ENCODE measurements at regions not wholly inside any gene's neighbourhood (a gene's known extent, or its start where the extent isn't known, plus 50 kb on each side); places are given as distances from the start of the nearest gene placed in this dataset.

DNA sequence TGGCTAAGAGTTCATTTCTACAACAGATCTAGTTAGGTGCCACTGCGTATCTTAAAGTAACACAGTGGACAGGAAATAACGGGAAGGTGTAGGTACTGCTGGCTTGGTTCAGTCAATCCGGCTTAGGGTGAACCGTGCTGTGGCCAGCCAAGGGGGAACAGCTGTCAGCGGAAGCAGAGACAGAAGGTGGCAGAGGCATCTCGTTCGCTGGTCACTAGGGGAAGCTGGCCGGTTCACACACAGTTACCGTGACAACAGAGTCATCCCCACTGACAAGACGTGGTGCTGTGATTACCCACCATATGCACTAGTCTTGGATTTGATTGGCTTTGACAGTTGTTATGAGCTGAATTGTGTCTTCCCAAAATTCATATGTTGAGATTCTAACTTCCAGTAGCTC is 58.8 kb upstream of the HDAC4 start:
- no peaks in the 10 kb centered on the region for H4K20me1 ChIP-seq (ENCODE audit: control insufficient read depth, extremely low read depth, insufficient read depth, low read length)
- no peaks in the 10 kb centered on the region for H3K9me1 ChIP-seq (ENCODE audit: control insufficient read depth, extremely low read depth, insufficient read depth, low read length)
- FAIRE-seq (no peak), DNase-seq (ENCODE audit: low read depth, low spot score) (no peak)
- peaks cover under 1% of the 10 kb centered on the region for H3K4me1 ChIP-seq (ENCODE audit: control insufficient read depth, extremely low read depth, insufficient read depth, low read length)
- no peak overlapping the region for H2AFZ ChIP-seq (ENCODE audit: control insufficient read depth, low read length)
- no peaks in the 10 kb centered on the region for H3K36me3 ChIP-seq (ENCODE audit: control insufficient read depth in 2 of 2, extremely low read depth in 1 of 2, insufficient read depth in 2 of 2, low read length in 2 of 2)
- H3K27me3 ChIP-seq (ENCODE audit: control insufficient read depth, extremely low read depth, insufficient read depth, low read length): peaks cover 4% of the 10 kb centered on the region
- no peak overlapping the region for H3K4me2 ChIP-seq (ENCODE audit: control insufficient read depth, extremely low read depth, insufficient read depth, low read depth, low read length)
- no peaks in the 10 kb centered on the region for H3K79me2 ChIP-seq (ENCODE audit: control insufficient read depth, insufficient read depth, low read length)
- no peak overlapping the region for H3K4me3 ChIP-seq (ENCODE audit: control insufficient read depth in 2 of 3, extremely low read depth in 1 of 3, insufficient read depth in 2 of 3, low read depth in 1 of 3, low read length in 3 of 3)
- TF ChIP-seq EZH2 (IDR thresholded peaks at IDR 0.05; ENCODE audit: low read length): no peak
- TF ChIP-seq, protein P1, sequence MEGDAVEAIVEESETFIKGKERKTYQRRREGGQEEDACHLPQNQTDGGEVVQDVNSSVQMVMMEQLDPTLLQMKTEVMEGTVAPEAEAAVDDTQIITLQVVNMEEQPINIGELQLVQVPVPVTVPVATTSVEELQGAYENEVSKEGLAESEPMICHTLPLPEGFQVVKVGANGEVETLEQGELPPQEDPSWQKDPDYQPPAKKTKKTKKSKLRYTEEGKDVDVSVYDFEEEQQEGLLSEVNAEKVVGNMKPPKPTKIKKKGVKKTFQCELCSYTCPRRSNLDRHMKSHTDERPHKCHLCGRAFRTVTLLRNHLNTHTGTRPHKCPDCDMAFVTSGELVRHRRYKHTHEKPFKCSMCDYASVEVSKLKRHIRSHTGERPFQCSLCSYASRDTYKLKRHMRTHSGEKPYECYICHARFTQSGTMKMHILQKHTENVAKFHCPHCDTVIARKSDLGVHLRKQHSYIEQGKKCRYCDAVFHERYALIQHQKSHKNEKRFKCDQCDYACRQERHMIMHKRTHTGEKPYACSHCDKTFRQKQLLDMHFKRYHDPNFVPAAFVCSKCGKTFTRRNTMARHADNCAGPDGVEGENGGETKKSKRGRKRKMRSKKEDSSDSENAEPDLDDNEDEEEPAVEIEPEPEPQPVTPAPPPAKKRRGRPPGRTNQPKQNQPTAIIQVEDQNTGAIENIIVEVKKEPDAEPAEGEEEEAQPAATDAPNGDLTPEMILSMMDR (optimal IDR thresholded peaks at IDR 0.05 in 1 of 3, IDR thresholded peaks at IDR 0.05 in 1 of 3, conservative IDR thresholded peaks at IDR 0.05 in 1 of 3; ENCODE audit: extremely low read depth in 1 of 3, insufficient read depth in 2 of 3, low read length in 3 of 3): no peak
- no peak overlapping the region for H3K9ac ChIP-seq (ENCODE audit: control insufficient read depth, extremely low read depth, insufficient read depth, low read length)
- H3K27ac ChIP-seq (ENCODE audit: control insufficient read depth, insufficient read depth, low read length): no peak overlapping the region
- dilution Hi-C loops (cut with MboI; ENCODE audit: extremely low pct_ligation_motif_present, low sequenced_read_pairs): no loop called here
- H3K9me3 ChIP-seq (ENCODE audit: control insufficient read depth, low read depth, low read length): no peaks in the 10 kb centered on the region

DNA sequence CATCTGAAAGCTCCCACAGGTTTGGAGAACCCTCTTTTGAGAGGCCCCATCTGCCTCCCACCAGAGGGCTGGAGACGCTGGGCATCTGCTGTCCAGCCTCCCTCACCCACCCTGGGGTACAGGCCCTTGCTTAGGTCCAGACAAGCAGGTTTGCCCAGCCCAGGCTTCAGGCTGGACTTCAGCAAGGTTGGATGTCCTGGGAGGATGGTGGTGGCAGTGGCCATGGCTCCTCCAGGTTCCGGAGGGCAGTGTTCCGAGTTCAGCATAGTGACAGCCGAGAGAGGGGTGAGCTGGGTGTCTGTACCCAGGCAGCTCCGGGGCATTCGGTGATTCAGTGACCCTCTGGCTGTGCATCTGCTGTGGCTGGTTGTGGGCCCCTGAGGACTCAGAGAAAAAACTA is 58.2 kb upstream of the HDAC4 start:
- no peak overlapping the region for H3K27ac ChIP-seq (ENCODE audit: control insufficient read depth, insufficient read depth, low read length)
- H4K20me1 ChIP-seq (ENCODE audit: control insufficient read depth, extremely low read depth, insufficient read depth, low read length): no peaks in the 10 kb centered on the region
- no peak overlapping the region for H3K4me2 ChIP-seq (ENCODE audit: control insufficient read depth, extremely low read depth, insufficient read depth, low read depth, low read length)
- FAIRE-seq (no peak), DNase-seq (ENCODE audit: low read depth, low spot score) (no peak)
- H3K9ac ChIP-seq (ENCODE audit: control insufficient read depth, extremely low read depth, insufficient read depth, low read length): no peak overlapping the region
- no peaks in the 10 kb centered on the region for H3K9me3 ChIP-seq (ENCODE audit: control insufficient read depth, low read depth, low read length)
- H3K4me1 ChIP-seq (ENCODE audit: control insufficient read depth, extremely low read depth, insufficient read depth, low read length): no peaks in the 10 kb centered on the region
- H3K79me2 ChIP-seq (ENCODE audit: control insufficient read depth, insufficient read depth, low read length): no peaks in the 10 kb centered on the region
- H2AFZ ChIP-seq (ENCODE audit: control insufficient read depth, low read length): no peak overlapping the region
- H3K4me3 ChIP-seq (ENCODE audit: control insufficient read depth in 2 of 3, extremely low read depth in 1 of 3, insufficient read depth in 2 of 3, low read depth in 1 of 3, low read length in 3 of 3): no peak overlapping the region
- H3K27me3 ChIP-seq (ENCODE audit: control insufficient read depth, extremely low read depth, insufficient read depth, low read length): peaks cover 4% of the 10 kb centered on the region
- no peaks in the 10 kb centered on the region for H3K36me3 ChIP-seq (ENCODE audit: control insufficient read depth in 2 of 2, extremely low read depth in 1 of 2, insufficient read depth in 2 of 2, low read length in 2 of 2)
- no peaks in the 10 kb centered on the region for H3K9me1 ChIP-seq (ENCODE audit: control insufficient read depth, extremely low read depth, insufficient read depth, low read length)
- TF ChIP-seq EZH2 (IDR thresholded peaks at IDR 0.05; ENCODE audit: low read length): no peak
- TF ChIP-seq, protein P1 (optimal IDR thresholded peaks at IDR 0.05 in 1 of 3, IDR thresholded peaks at IDR 0.05 in 1 of 3, conservative IDR thresholded peaks at IDR 0.05 in 1 of 3; ENCODE audit: extremely low read depth in 1 of 3, insufficient read depth in 2 of 3, low read length in 3 of 3): no peak
- dilution Hi-C loops (cut with MboI; ENCODE audit: extremely low pct_ligation_motif_present, low sequenced_read_pairs): no loop called here

Data from keratinocyte (primary cell).